HG02885 (cell line): ENCODE measurements at regions not wholly inside any gene's neighbourhood (a gene's known extent, or its start where the extent isn't known, plus 50 kb on each side); places are given as distances from the start of the nearest gene placed in this dataset.

Experiments
- ATAC-seq: cut with Tn5 transposase; IDR thresholded peaks from one replicate; pipeline ENCODE4 v1.9.1; 2021; ENCODE audit warnings: mild to moderate bottlenecking; ENCODE audit not compliant: unreplicated experiment, poor library complexity

GRCh38 chr6:157755746-157756411, 67.2 kb upstream of the SNX9 start:
- no peak for ATAC-seq

GRCh38 chr6:157756708-157757429, 66.2 kb upstream of the SNX9 start:
- peak; percentile 32 for ATAC-seq

- no peak for ATAC-seq
Measured at GRCh38 chr6:157757430-157758403, 65.3 kb upstream of the SNX9 start.

GRCh38 chr6:157758516-157759023, 64.5 kb upstream of the SNX9 start:
- no peak for ATAC-seq

GRCh38 chr6:157759028-157759427, 64.0 kb upstream of the SNX9 start:
- ATAC-seq = no peak

- no peak for ATAC-seq
Measured at GRCh38 chr6:157760137-157760536, 62.9 kb upstream of the SNX9 start.

GRCh38 chr6:157760589-157761330, 62.3 kb upstream of the SNX9 start:
- peak; percentile 21 for ATAC-seq

GRCh38 chr6:157761331-157761921, 61.6 kb upstream of the SNX9 start:
- ATAC-seq = peak; percentile 54

GRCh38 chr6:157761926-157762325, 61.1 kb upstream of the SNX9 start:
- ATAC-seq = no peak

GRCh38 chr6:157762636-157763035, 60.4 kb upstream of the SNX9 start:
- no peak for ATAC-seq

GRCh38 chr6:157763129-157763903, 59.7 kb upstream of the SNX9 start:
- no peak for ATAC-seq

GRCh38 chr6:157763904-157764177, 59.2 kb upstream of the SNX9 start:
- ATAC-seq = peak; percentile 22

- peak; percentile 63 for ATAC-seq
Measured at GRCh38 chr6:157764178-157765068, 58.6 kb upstream of the SNX9 start.

GRCh38 chr6:157766901-157767774, 55.9 kb upstream of the SNX9 start:
- ATAC-seq = no peak

GRCh38 chr6:157767775-157768156, 55.3 kb upstream of the SNX9 start:
- no peak for ATAC-seq

- ATAC-seq = no peak
Measured at GRCh38 chr6:157768304-157768703, 54.7 kb upstream of the SNX9 start.

GRCh38 chr6:157768863-157769551, 54.0 kb upstream of the SNX9 start:
- ATAC-seq = no peak
